ENCODE measurements at regions not wholly inside any gene's neighbourhood (a gene's known extent, or its start where the extent isn't known, plus 50 kb on each side); places are given as distances from the start of the nearest gene placed in this dataset.

GRCh38 chr10:121307411-121307980 is 290.7 kb downstream of the FGFR2 start:
- DNase-seq (ENCODE audit: extremely low spot score, unreplicated experiment): no peak
- Mint-ChIP-seq H3K4me3 (ENCODE audit: unreplicated experiment) (no peak overlapping the region), H3K27ac (ENCODE audit: unreplicated experiment) (no peak overlapping the region), H3K9me3 (ENCODE audit: unreplicated experiment) (peaks cover 6% of the 10 kb centered on the region), H3K36me3 (ENCODE audit: unreplicated experiment) (no peaks in the 10 kb centered on the region), H3K27me3 (ENCODE audit: unreplicated experiment) (peaks cover 2% of the 10 kb centered on the region), H3K4me1 (ENCODE audit: unreplicated experiment) (no peaks in the 10 kb centered on the region)
- TF ChIP-seq CTCF (IDR thresholded peaks at IDR 0.05): no peak

- no peak overlapping the region for H3K27ac Mint-ChIP-seq (ENCODE audit: unreplicated experiment)
- no peak overlapping the region for H3K4me3 Mint-ChIP-seq (ENCODE audit: unreplicated experiment)
- TF ChIP-seq CTCF (IDR thresholded peaks at IDR 0.05): no peak
- no peaks in the 10 kb centered on the region for H3K36me3 Mint-ChIP-seq (ENCODE audit: unreplicated experiment)
- H3K27me3 Mint-ChIP-seq (ENCODE audit: unreplicated experiment): peaks cover 2% of the 10 kb centered on the region
- no peak for DNase-seq (ENCODE audit: extremely low spot score, unreplicated experiment)
- peaks cover 6% of the 10 kb centered on the region for H3K9me3 Mint-ChIP-seq (ENCODE audit: unreplicated experiment)
- no peaks in the 10 kb centered on the region for H3K4me1 Mint-ChIP-seq (ENCODE audit: unreplicated experiment)
Observed at GRCh38 chr10:121308020-121308419, 290.2 kb downstream of the FGFR2 start.

GRCh38 chr10:121309164-121309563 is 289.1 kb downstream of the FGFR2 start:
- no peaks in the 10 kb centered on the region for H3K36me3 Mint-ChIP-seq (ENCODE audit: unreplicated experiment)
- H3K9me3 Mint-ChIP-seq (ENCODE audit: unreplicated experiment): peaks cover 6% of the 10 kb centered on the region
- no peak for TF ChIP-seq CTCF (IDR thresholded peaks at IDR 0.05)
- DNase-seq (ENCODE audit: extremely low spot score, unreplicated experiment): no peak
- no peak overlapping the region for H3K27ac Mint-ChIP-seq (ENCODE audit: unreplicated experiment)
- H3K4me1 Mint-ChIP-seq (ENCODE audit: unreplicated experiment): no peaks in the 10 kb centered on the region
- peaks cover 2% of the 10 kb centered on the region for H3K27me3 Mint-ChIP-seq (ENCODE audit: unreplicated experiment)
- no peak overlapping the region for H3K4me3 Mint-ChIP-seq (ENCODE audit: unreplicated experiment)

- Mint-ChIP-seq H3K9me3 (ENCODE audit: unreplicated experiment) (peaks cover 6% of the 10 kb centered on the region), H3K36me3 (ENCODE audit: unreplicated experiment) (no peaks in the 10 kb centered on the region), H3K4me1 (ENCODE audit: unreplicated experiment) (no peaks in the 10 kb centered on the region), H3K27me3 (ENCODE audit: unreplicated experiment) (peaks cover 2% of the 10 kb centered on the region), H3K27ac (ENCODE audit: unreplicated experiment) (no peak overlapping the region), H3K4me3 (ENCODE audit: unreplicated experiment) (no peak overlapping the region)
- DNase-seq (ENCODE audit: extremely low spot score, unreplicated experiment): no peak
- no peak for TF ChIP-seq CTCF (IDR thresholded peaks at IDR 0.05)
Observed at GRCh38 chr10:121310151-121310711, 288.0 kb downstream of the FGFR2 start.

DNA sequence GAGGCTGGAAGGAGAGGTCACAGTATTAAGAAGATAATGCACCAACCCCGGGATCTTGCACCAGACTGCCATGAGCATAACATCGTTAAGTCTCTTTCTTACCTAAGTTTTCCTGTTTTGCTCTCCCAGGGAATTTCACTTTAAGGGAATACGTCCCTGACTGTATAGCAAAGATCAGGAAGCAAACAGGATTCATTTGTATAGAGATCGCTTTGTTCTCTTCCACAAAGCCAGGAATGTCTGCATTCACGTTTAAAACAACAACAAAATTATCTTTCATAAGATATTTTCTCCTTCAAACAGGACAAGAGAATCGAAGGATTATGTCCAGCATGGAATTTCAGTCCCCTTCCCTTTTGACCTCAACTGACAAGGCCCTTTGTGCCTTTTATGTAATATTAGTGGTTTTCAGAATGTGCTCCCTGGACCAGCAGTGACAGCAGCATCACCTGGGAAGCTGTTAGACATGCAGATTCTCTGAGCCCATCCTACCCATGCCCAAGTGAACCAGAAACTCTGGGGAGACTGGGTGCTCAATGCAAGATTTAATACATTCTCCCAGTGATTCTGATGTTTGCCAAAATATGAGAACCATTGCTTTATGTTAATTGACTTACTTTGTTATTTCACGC is 286.3 kb downstream of the FGFR2 start:
- no peak for DNase-seq (ENCODE audit: extremely low spot score, unreplicated experiment)
- Mint-ChIP-seq H3K27ac (ENCODE audit: unreplicated experiment) (no peak overlapping the region), H3K9me3 (ENCODE audit: unreplicated experiment) (peaks cover 6% of the 10 kb centered on the region), H3K36me3 (ENCODE audit: unreplicated experiment) (no peaks in the 10 kb centered on the region), H3K4me3 (ENCODE audit: unreplicated experiment) (no peak overlapping the region), H3K4me1 (ENCODE audit: unreplicated experiment) (no peaks in the 10 kb centered on the region), H3K27me3 (ENCODE audit: unreplicated experiment) (no peaks in the 10 kb centered on the region)
- TF ChIP-seq CTCF (IDR thresholded peaks at IDR 0.05): no peak
